ENCODE measurements at regions not wholly inside any gene's neighbourhood (a gene's known extent, or its start where the extent isn't known, plus 50 kb on each side); places are given as distances from the start of the nearest gene placed in this dataset.

DNA sequence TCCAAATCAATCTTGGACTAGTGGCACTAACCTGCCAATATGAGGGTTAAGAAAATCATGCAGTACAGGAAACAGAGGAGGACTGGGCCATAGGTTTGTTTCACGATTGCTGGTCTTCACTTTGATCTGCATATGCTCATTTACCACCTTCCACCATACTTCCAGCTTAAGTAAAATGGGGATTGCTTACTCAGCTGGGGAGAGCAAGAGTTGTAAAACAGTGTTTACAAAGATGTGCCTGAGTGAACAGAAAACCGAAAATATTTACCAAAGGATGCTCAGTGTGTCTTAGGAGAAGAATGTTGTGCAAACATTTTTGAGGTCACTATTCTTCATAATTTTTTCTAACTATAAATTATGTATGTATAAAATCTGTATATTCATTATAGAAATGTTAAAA is 65.1 kb upstream of the DNAH5 start:
- Histone ChIP-seq H3K4me1 (ENCODE audit: insufficient read depth, low read length) (peaks cover 39% of the 10 kb centered on the region), H3K27ac (ENCODE audit: low read length) (peak overlapping the region; percentile 96), H4K20me1 (ENCODE audit: low read length) (no peaks in the 10 kb centered on the region), H3K79me2 (ENCODE audit: low read length) (peaks cover 37% of the 10 kb centered on the region), H2AFZ (ENCODE audit: low read length) (no peak overlapping the region), H3K27me3 (ENCODE audit: low read length) (no peaks in the 10 kb centered on the region), H3K36me3 (ENCODE audit: low read depth, low read length) (no peaks in the 10 kb centered on the region), H3K4me3 (ENCODE audit: low read length) (peak overlapping the region; percentile 47), H3K9me3 (ENCODE audit: low read length) (no peaks in the 10 kb centered on the region), H3K4me2 (ENCODE audit: low read length) (peak overlapping the region; percentile 75), H3K9ac (ENCODE audit: low read length) (peak overlapping the region; percentile 92), H3F3A (ENCODE audit: low read length, unreplicated experiment) (peaks cover 4% of the 10 kb centered on the region), H3K9me2 (replicated peaks; ENCODE audit: low read length) (no peaks in the 10 kb centered on the region)
- ChIA-PET POLR2A (ENCODE audit: unreplicated experiment) (interaction anchor here (0.5 to 1.3 kb wide), 3 partner anchors 23 to 223 kb away, joined by 3 to 16 read pairs (median 4); no protein-coding TSS in a partner anchor), CTCF (no interaction called here)
- BruUV-seq (replicated peaks): no TSS peak
- DNase-seq (peak; percentile 68), ATAC-seq (peak; percentile 2)
- TF ChIP-seq, protein P1, sequence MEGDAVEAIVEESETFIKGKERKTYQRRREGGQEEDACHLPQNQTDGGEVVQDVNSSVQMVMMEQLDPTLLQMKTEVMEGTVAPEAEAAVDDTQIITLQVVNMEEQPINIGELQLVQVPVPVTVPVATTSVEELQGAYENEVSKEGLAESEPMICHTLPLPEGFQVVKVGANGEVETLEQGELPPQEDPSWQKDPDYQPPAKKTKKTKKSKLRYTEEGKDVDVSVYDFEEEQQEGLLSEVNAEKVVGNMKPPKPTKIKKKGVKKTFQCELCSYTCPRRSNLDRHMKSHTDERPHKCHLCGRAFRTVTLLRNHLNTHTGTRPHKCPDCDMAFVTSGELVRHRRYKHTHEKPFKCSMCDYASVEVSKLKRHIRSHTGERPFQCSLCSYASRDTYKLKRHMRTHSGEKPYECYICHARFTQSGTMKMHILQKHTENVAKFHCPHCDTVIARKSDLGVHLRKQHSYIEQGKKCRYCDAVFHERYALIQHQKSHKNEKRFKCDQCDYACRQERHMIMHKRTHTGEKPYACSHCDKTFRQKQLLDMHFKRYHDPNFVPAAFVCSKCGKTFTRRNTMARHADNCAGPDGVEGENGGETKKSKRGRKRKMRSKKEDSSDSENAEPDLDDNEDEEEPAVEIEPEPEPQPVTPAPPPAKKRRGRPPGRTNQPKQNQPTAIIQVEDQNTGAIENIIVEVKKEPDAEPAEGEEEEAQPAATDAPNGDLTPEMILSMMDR (conservative IDR thresholded peaks at IDR 0.05; ENCODE audit: low read depth, low read length): no peak
- TF ChIP-seq EZH2 (IDR thresholded peaks at IDR 0.05; ENCODE audit: low read length, unreplicated experiment): no peak
- no peak for TF ChIP-seq EZH2phosphoT487 (IDR thresholded peaks at IDR 0.05; ENCODE audit: borderline replicate concordance, low read length)
- intact Hi-C loops (cut with micrococcal nuclease): loop anchor here (1.0 kb wide), 2 partner anchors 21 to 27 kb away; no protein-coding TSS in a partner anchor

DNA sequence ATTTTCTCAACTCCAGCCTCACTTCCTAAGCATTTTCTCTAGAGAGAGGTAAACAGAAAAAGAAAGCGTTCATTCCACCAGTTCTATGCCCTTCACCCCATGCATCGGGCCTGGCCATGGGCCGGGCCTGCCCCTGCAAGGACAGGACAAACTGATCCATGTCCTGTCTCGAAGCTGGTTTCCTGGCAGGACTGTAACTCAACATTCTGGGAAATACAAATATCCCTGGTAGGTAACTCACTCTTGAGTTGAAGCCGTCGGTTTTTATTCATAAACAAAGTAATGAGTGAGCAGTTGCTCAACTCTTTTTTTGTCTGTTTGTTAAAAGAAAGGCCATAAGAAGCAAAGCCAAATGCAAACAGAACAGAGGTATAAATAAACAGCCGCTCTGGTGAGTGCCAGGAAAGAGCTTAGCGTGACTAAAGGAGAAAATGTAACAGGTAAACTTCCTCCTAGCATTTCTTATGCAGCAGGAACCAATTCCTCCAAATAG is 64.4 kb upstream of the DNAH5 start:
- no peaks in the 10 kb centered on the region for H3K9me3 ChIP-seq (ENCODE audit: low read length)
- POLR2A ChIA-PET (ENCODE audit: unreplicated experiment): interaction anchor here (0.5 to 1.3 kb wide), 4 partner anchors 22 to 224 kb away, joined by 3 to 16 read pairs (median 4); no protein-coding TSS in a partner anchor
- intact Hi-C loops (cut with micrococcal nuclease): loop anchor here (1.0 kb wide), 2 partner anchors 21 to 27 kb away; no protein-coding TSS in a partner anchor

More for the DNA sequence above, 64.4 kb upstream of the DNAH5 start:
- no TSS peak for BruUV-seq (replicated peaks)
- Histone ChIP-seq H3K9me2 (replicated peaks; ENCODE audit: low read length) (no peaks in the 10 kb centered on the region), H3K36me3 (ENCODE audit: low read depth, low read length) (no peaks in the 10 kb centered on the region), H3K4me1 (ENCODE audit: insufficient read depth, low read length) (peaks cover 39% of the 10 kb centered on the region), H3K9ac (ENCODE audit: low read length) (peak overlapping the region; percentile 92), H4K20me1 (ENCODE audit: low read length) (no peaks in the 10 kb centered on the region), H3F3A (ENCODE audit: low read length, unreplicated experiment) (peaks cover 4% of the 10 kb centered on the region), H3K4me2 (ENCODE audit: low read length) (peak overlapping the region; percentile 75), H3K27me3 (ENCODE audit: low read length) (no peaks in the 10 kb centered on the region), H3K27ac (ENCODE audit: low read length) (peak overlapping the region; percentile 96), H3K4me3 (ENCODE audit: low read length) (peak overlapping the region; percentile 47), H2AFZ (ENCODE audit: low read length) (peak overlapping the region; percentile 36), H3K79me2 (ENCODE audit: low read length) (peaks cover 37% of the 10 kb centered on the region)
- CTCF ChIA-PET: no interaction called here
- peak; percentile 96 for DNase-seq
- peak; percentile 49 for ATAC-seq
- TF ChIP-seq EZH2phosphoT487 (IDR thresholded peaks at IDR 0.05; ENCODE audit: borderline replicate concordance, low read length): no peak
- TF ChIP-seq, protein P1 (conservative IDR thresholded peaks at IDR 0.05; ENCODE audit: low read depth, low read length): no peak
- TF ChIP-seq EZH2 (IDR thresholded peaks at IDR 0.05; ENCODE audit: low read length, unreplicated experiment): no peak

Data from PC-3 (cell line).